Coronary artery (tissue), 2 donors: ENCODE measurements at regions not wholly inside any gene's neighbourhood (a gene's known extent, or its start where the extent isn't known, plus 50 kb on each side); places are given as distances from the start of the nearest gene placed in this dataset.
A peak's percentile ranks its signal among the peaks of the same experiment; 100 is the strongest.

ENCODE experiments used
- DNase-seq: peaks from one replicate; pipeline ENCODE4 v3.0.0-alpha.2; 2017; ENCODE audit warnings: low spot score
- H3K27ac ChIP-seq, 2 donors: fragments of 200-600 bp; sonication (generic); one replicate each; pipeline ENCODE4 v1.5.1; 2016 to 2019
- H3K4me3 ChIP-seq: fragments of 200-600 bp; sonication (generic); 2 replicates; pipeline ENCODE4 v1.5.1; 2016; ENCODE audit warnings: mild to moderate bottlenecking, moderate library complexity
- TF ChIP-seq, protein P1 (sequence below): fragments of 200-600 bp; sonication (generic); IDR thresholded peaks from one replicate; pipeline ENCODE4 v1.5.1; 2019; ENCODE audit warnings: antibody characterized with exemption

DNA sequence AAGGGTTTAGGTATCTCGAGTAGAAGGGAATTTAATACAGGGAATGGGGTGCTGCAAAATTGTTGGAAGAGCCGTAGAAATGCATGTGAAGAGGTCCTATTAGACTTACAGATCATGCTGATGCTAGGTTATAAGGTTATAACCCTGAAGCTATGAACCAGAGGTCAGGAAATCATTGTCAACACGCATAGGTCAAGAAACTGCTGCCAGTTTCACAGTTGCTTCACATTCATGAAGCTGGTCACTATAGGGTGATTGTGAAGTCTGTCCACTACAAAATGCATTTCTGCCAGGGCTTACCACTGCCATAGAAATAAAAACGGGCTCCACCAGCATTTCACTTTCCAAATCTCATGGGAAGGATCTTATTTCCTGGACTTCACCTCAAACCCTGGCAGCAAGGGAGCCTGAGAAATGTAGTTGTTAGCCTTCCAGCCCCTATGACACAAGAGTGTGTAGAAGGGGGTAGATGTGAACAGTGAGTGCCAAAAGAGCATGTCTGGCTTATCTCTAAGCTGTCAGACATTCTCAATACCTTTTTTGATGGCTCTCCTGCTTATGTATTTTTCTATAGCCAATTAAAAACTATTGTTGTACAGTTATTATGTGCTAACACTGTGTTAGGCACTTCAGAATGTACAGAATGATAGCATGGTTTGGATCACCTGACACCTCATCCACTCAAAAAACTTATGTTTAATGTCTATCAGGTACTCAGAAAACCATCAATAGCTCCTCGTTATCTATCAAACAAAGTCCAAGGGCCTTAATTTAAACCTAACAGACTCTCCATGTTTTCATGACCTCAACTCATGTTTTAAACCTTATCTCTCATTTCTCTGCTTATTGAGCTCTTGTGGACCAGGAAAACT lies 148.3 kb upstream of the TSC22D2 start:
- TF ChIP-seq, protein P1, sequence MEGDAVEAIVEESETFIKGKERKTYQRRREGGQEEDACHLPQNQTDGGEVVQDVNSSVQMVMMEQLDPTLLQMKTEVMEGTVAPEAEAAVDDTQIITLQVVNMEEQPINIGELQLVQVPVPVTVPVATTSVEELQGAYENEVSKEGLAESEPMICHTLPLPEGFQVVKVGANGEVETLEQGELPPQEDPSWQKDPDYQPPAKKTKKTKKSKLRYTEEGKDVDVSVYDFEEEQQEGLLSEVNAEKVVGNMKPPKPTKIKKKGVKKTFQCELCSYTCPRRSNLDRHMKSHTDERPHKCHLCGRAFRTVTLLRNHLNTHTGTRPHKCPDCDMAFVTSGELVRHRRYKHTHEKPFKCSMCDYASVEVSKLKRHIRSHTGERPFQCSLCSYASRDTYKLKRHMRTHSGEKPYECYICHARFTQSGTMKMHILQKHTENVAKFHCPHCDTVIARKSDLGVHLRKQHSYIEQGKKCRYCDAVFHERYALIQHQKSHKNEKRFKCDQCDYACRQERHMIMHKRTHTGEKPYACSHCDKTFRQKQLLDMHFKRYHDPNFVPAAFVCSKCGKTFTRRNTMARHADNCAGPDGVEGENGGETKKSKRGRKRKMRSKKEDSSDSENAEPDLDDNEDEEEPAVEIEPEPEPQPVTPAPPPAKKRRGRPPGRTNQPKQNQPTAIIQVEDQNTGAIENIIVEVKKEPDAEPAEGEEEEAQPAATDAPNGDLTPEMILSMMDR, result no peak
- no peak overlapping the region for H3K27ac ChIP-seq
- H3K4me3 ChIP-seq, result no peak overlapping the region
- no peak for DNase-seq

DNA sequence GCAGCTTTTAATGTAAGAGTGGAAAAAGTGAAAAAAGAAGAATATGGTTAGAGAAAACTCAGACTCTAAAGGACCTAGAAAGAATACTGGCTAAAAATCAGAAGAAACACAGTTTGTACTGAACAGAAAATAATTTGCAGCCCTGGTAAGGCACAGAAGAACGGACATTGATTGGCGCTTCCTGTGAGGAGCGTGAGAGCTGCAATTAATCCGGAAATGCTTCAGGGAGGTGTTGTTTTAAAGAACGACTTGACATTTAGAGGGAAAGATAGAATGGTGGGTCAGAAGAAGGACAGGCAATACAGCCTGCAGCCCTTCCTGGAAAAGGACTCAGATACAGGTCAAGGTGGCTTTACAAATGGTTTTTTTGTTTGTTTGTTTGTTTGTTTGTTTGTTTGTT lies 151.3 kb upstream of the TSC22D2 start:
- Histone ChIP-seq H3K27ac (no peak overlapping the region), H3K4me3 (no peak overlapping the region)
- DNase-seq, result no peak
- TF ChIP-seq, protein P1, result no peak

DNA sequence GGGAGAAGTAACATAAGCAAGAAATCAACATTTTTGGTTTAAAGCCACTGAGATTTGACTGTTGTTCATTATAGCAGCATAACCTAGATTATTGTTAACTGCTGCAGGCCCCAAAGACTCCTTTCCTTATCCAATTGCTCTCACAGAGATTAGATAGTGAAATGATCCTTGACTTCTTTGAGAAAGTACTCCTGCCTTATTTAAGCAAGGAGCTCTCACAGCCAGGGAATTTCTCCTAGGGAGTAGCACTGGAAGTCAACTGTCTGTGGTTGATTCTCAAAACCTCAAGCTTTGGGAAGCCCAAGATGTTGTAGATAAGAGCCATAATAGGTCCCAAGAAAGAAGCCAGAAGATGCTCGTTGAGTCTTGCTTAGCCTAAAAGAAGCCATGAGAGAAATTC lies 151.8 kb upstream of the TSC22D2 start:
- Histone ChIP-seq H3K4me3 (no peak overlapping the region), H3K27ac (no peak overlapping the region)
- TF ChIP-seq, protein P1, result no peak
- DNase-seq, result no peak

DNA sequence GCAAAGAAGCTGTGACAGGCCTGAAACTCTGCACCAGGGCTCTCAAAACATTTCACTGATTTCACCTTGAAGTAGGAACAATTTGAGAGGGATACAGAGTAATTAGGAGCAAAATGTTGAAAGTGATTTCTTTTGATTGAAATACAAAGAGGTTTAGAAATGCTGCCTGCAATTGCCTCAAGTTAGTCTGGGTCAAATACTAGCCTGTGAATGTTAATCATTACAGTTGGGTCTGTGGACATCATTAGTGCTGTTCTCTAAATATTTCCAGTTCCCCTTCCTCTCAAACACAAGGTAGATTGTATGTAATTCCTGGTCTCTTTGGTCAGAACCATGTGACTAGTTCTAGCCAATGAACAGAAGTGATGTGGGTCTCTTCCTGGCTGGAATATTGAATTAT lies 152.3 kb upstream of the TSC22D2 start:
- TF ChIP-seq, protein P1, result no peak
- peak overlapping the region; percentile 4 to 52 for H3K27ac ChIP-seq
- H3K4me3 ChIP-seq, result no peak overlapping the region
- DNase-seq, result no peak

DNA sequence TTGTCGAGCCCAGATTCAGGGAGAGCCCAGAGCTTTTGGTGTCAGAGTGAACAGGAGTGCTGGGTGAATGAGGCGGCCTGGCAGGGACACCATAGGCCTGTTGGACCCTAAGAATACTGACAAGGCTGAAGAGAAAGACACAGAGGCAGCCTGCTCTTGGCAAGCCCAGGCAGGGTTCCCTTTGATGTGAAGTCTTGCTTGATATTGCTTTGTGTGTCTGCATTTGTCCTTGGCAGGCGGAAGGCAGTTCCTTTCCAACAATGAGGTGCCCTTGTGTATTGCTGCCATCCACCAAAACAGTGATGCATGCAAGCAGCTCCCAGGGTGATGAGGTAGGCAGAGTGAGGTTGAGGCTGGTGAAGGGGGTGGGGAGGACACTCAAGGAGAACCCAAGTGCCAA lies 152.7 kb upstream of the TSC22D2 start:
- Histone ChIP-seq H3K4me3 (no peak overlapping the region), H3K27ac (peak overlapping the region; percentile 4 to 52)
- DNase-seq, result no peak
- TF ChIP-seq, protein P1, result no peak

DNA sequence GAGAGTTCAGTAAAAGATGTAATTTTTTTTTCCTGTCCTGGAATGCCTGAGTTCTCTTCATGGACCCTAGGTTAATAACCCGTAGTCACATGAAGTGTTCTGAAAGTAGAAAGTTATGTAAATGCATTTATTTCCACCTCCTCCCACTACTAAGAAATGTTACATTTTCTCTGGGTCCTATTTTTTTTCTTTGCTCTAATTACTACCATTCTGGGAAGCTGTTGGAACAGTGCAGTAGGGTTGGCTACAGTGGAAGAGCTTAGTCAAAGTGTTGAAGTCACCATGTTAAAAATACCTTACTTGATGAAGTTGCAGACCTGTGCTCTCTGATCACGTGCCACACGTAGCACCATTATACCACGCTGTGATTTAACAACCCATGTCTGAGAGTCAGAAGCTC lies 153.8 kb upstream of the TSC22D2 start:
- Histone ChIP-seq H3K4me3 (no peak overlapping the region), H3K27ac (peak overlapping the region; percentile 4 to 13)
- TF ChIP-seq, protein P1, result no peak
- DNase-seq, result no peak

GRCh38 chr3:150253622-150254021 lies 154.5 kb upstream of the TSC22D2 start:
- Histone ChIP-seq H3K4me3 (no peak overlapping the region), H3K27ac (peak overlapping the region in 1 of 2 donors; percentile 26)
- DNase-seq, result no peak
- TF ChIP-seq, protein P1, result no peak
